ENCODE measurements at regions not wholly inside any gene's neighbourhood (a gene's known extent, or its start where the extent isn't known, plus 50 kb on each side); places are given as distances from the start of the nearest gene placed in this dataset.

GRCh38 chr3:77945320-77945719, 905.4 kb downstream of the ROBO2 start:
- ChIA-PET CTCF (no interaction called here), POLR2A (no interaction called here)

- ChIA-PET POLR2A (no interaction called here), CTCF (no interaction called here)
These were observed 907.8 kb downstream of the ROBO2 start for GRCh38 chr3:77947671-77948070.

- ChIA-PET CTCF (no interaction called here), POLR2A (no interaction called here)
These were observed 927.7 kb downstream of the ROBO2 start for GRCh38 chr3:77967621-77968020.

- POLR2A ChIA-PET = no interaction called here
- CTCF ChIA-PET = no interaction called here
These were observed 936.2 kb downstream of the ROBO2 start for GRCh38 chr3:77976079-77976478.

GRCh38 chr3:78003090-78003489, 963.2 kb downstream of the ROBO2 start:
- ChIA-PET CTCF (no interaction called here), POLR2A (no interaction called here)

GRCh38 chr3:78004571-78004970, 964.7 kb downstream of the ROBO2 start:
- ChIA-PET POLR2A (no interaction called here), CTCF (no interaction called here)

- ChIA-PET POLR2A (no interaction called here), CTCF (no interaction called here)
These were observed 973.8 kb downstream of the ROBO2 start for GRCh38 chr3:78013653-78014052.

- ChIA-PET CTCF (no interaction called here), POLR2A (no interaction called here)
These were observed 976.0 kb downstream of the ROBO2 start for GRCh38 chr3:78015856-78016255.

GRCh38 chr3:78021710-78022109, 981.8 kb downstream of the ROBO2 start:
- ChIA-PET POLR2A (no interaction called here), CTCF (interaction anchor here (0.6 kb wide), 1 partner anchor 1206 kb away, joined by 3 read pairs; no protein-coding TSS in a partner anchor)

GRCh38 chr3:78022232-78022631, 982.3 kb downstream of the ROBO2 start:
- ChIA-PET POLR2A (no interaction called here), CTCF (interaction anchor here (0.6 kb wide), 1 partner anchor 1207 kb away, joined by 3 read pairs; no protein-coding TSS in a partner anchor)

GRCh38 chr3:78023257-78023656, 983.4 kb downstream of the ROBO2 start:
- ChIA-PET CTCF (no interaction called here), POLR2A (no interaction called here)

GRCh38 chr3:78025916-78026315, 986.0 kb downstream of the ROBO2 start:
- POLR2A ChIA-PET = no interaction called here
- CTCF ChIA-PET = no interaction called here

- CTCF ChIA-PET = no interaction called here
- POLR2A ChIA-PET = no interaction called here
These were observed 986.5 kb downstream of the ROBO2 start for GRCh38 chr3:78026318-78026828.

GRCh38 chr3:78029775-78030174, 989.9 kb downstream of the ROBO2 start:
- ChIA-PET CTCF (no interaction called here), POLR2A (no interaction called here)

- ChIA-PET POLR2A (no interaction called here), CTCF (no interaction called here)
These were observed 995.3 kb downstream of the ROBO2 start for GRCh38 chr3:78035131-78035641.

GRCh38 chr3:78041486-78041885, 1001.6 kb downstream of the ROBO2 start:
- POLR2A ChIA-PET = no interaction called here
- CTCF ChIA-PET = no interaction called here

GRCh38 chr3:78046566-78046965, 1006.7 kb downstream of the ROBO2 start:
- CTCF ChIA-PET = no interaction called here
- POLR2A ChIA-PET = no interaction called here

- CTCF ChIA-PET = no interaction called here
- POLR2A ChIA-PET = no interaction called here
These were observed 1008.8 kb downstream of the ROBO2 start for GRCh38 chr3:78048698-78049097.

- ChIA-PET POLR2A (no interaction called here), CTCF (no interaction called here)
These were observed 1009.6 kb downstream of the ROBO2 start for GRCh38 chr3:78049521-78049920.

- ChIA-PET POLR2A (no interaction called here), CTCF (interaction anchor here (0.6 kb wide), 1 partner anchor 400 kb away, joined by 3 read pairs; no protein-coding TSS in a partner anchor)
These were observed 1010.6 kb downstream of the ROBO2 start for GRCh38 chr3:78050276-78051065.

- ChIA-PET POLR2A (no interaction called here), CTCF (no interaction called here)
These were observed 1012.8 kb downstream of the ROBO2 start for GRCh38 chr3:78052746-78053145.

GRCh38 chr3:78066287-78066686, 1026.4 kb downstream of the ROBO2 start:
- CTCF ChIA-PET = no interaction called here
- POLR2A ChIA-PET = no interaction called here
